ENCODE measurements at regions not wholly inside any gene's neighbourhood (a gene's known extent, or its start where the extent isn't known, plus 50 kb on each side); places are given as distances from the start of the nearest gene placed in this dataset.

DNA sequence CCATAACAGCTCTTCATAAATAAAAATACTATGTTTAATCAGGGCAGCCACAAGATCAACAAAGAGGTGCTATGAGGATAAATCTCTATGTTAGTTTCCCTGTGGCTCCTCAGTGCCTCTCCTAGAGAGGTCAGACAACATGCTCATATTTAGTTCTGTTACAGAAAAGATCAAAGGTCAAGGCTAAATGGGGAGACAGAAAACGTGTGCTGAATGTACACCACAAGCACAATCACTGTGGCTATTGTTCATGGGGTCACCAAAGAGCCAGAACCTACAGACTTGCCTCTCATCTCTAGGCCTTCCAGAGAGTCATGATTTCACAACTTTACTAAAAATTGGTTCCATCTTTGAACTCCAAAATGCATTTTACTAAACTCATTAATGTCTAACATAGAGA is 409.8 kb downstream of the HACE1 start:
- TF ChIP-seq, protein P1, sequence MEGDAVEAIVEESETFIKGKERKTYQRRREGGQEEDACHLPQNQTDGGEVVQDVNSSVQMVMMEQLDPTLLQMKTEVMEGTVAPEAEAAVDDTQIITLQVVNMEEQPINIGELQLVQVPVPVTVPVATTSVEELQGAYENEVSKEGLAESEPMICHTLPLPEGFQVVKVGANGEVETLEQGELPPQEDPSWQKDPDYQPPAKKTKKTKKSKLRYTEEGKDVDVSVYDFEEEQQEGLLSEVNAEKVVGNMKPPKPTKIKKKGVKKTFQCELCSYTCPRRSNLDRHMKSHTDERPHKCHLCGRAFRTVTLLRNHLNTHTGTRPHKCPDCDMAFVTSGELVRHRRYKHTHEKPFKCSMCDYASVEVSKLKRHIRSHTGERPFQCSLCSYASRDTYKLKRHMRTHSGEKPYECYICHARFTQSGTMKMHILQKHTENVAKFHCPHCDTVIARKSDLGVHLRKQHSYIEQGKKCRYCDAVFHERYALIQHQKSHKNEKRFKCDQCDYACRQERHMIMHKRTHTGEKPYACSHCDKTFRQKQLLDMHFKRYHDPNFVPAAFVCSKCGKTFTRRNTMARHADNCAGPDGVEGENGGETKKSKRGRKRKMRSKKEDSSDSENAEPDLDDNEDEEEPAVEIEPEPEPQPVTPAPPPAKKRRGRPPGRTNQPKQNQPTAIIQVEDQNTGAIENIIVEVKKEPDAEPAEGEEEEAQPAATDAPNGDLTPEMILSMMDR (IDR thresholded peaks at IDR 0.05; ENCODE audit: insufficient read depth, low read length, poor library complexity, severe bottlenecking) = no peak
- TF ChIP-seq EZH2phosphoT487 (conservative IDR thresholded peaks at IDR 0.05; ENCODE audit: low read length) = no peak
